ENCODE measurements at regions not wholly inside any gene's neighbourhood (a gene's known extent, or its start where the extent isn't known, plus 50 kb on each side); places are given as distances from the start of the nearest gene placed in this dataset.

DNA sequence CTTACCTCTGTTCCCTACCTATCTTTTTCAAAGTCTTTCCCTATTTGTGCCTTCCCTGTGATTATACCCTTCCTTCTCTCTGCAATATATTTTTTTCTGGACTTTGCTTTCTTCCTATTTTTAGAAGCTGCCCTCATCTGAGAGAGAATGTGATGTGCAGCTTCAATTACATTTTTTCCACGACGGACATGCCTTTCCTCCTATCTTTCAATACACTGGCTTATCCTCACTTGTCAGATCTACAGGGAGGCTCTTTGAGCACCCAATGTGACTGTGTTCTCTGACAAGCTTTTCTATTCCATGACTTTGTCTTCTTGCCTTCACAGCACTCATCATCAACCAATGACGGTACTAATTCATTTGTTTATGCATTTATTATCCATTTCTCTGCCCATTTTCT, 227.9 kb upstream of the CLINT1 start:
- H2AFZ ChIP-seq: no peak overlapping the region
- TF ChIP-seq EZH2 (IDR thresholded peaks at IDR 0.05; ENCODE audit: low read depth) (no peak), CTCF (conservative IDR thresholded peaks at IDR 0.05) (no peak)
- no peaks in the 10 kb centered on the region for H3K36me3 ChIP-seq (ENCODE audit: low read depth)
- H3K27me3 ChIP-seq (ENCODE audit: insufficient read depth, low read depth): no peaks in the 10 kb centered on the region
- H3K4me3 ChIP-seq: no peak overlapping the region
- no peaks in the 10 kb centered on the region for H3F3A ChIP-seq (ENCODE audit: insufficient read depth, low read depth)
- H3K79me2 ChIP-seq (ENCODE audit: low read depth): no peaks in the 10 kb centered on the region
- no peaks in the 10 kb centered on the region; the same call in 1 of the 2 replicates for H3K9me3 ChIP-seq (ENCODE audit: insufficient read depth, low read depth)
- H3K27ac ChIP-seq: no peak overlapping the region
- no peaks in the 10 kb centered on the region for H3K9me2 ChIP-seq (ENCODE audit: insufficient read depth)
- ChIA-PET CTCF (no interaction called here), POLR2A (ENCODE audit: unreplicated experiment) (no interaction called here)
- no peak for DNase-seq
- H3K4me1 ChIP-seq (replicated peaks; ENCODE audit: insufficient read depth): no peaks in the 10 kb centered on the region
- H3K4me2 ChIP-seq: no peak overlapping the region
- intact Hi-C loops (cut with micrococcal nuclease; ENCODE audit: unreplicated experiment): no loop called here
- BruUV-seq (replicated peaks): no TSS peak
- H4K20me1 ChIP-seq (ENCODE audit: insufficient read depth): no peaks in the 10 kb centered on the region

DNA sequence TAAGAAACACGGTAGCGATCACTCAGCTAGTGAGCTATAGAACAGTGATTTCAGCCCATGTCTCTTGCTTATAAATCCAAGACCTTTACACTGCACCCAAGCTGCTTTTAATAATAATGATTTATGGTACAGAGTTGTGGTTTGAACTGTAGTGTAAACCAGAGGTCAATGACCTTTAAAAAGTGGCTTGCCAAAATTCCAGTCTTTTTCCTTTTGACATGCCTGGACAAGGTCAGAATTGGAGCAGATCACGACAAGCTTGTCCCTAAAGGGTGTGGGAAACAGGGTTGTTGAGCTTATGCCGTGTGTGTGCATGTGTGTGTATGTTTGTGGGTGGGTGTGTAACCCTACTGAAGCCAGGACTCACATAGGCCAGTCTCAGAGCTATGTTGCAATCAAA, 225.3 kb upstream of the CLINT1 start:
- DNase-seq: no peak
- no peaks in the 10 kb centered on the region for H3K27me3 ChIP-seq (ENCODE audit: insufficient read depth, low read depth)
- H3K4me3 ChIP-seq: no peak overlapping the region
- H3K36me3 ChIP-seq (ENCODE audit: low read depth): no peaks in the 10 kb centered on the region
- CTCF ChIA-PET: no interaction called here
- POLR2A ChIA-PET (ENCODE audit: unreplicated experiment): no interaction called here
- intact Hi-C loops (cut with micrococcal nuclease; ENCODE audit: unreplicated experiment): no loop called here
- H3K4me1 ChIP-seq (replicated peaks; ENCODE audit: insufficient read depth): no peaks in the 10 kb centered on the region
- H3K4me2 ChIP-seq: no peak overlapping the region
- H2AFZ ChIP-seq: no peak overlapping the region
- no peaks in the 10 kb centered on the region for H3K79me2 ChIP-seq (ENCODE audit: low read depth)
- BruUV-seq (replicated peaks): no TSS peak
- TF ChIP-seq EZH2 (IDR thresholded peaks at IDR 0.05; ENCODE audit: low read depth) (no peak), CTCF (conservative IDR thresholded peaks at IDR 0.05) (no peak)
- no peaks in the 10 kb centered on the region; the same call in 1 of the 2 replicates for H3K9me3 ChIP-seq (ENCODE audit: insufficient read depth, low read depth)
- H3F3A ChIP-seq (ENCODE audit: insufficient read depth, low read depth): no peaks in the 10 kb centered on the region
- H3K27ac ChIP-seq: no peak overlapping the region
- H3K9me2 ChIP-seq (ENCODE audit: insufficient read depth): no peaks in the 10 kb centered on the region; the same call in 1 of the 2 replicates
- H4K20me1 ChIP-seq (ENCODE audit: insufficient read depth): no peaks in the 10 kb centered on the region

GRCh38 chr5:158082696-158083287, 223.8 kb upstream of the CLINT1 start:
- CTCF ChIA-PET: no interaction called here
- no peaks in the 10 kb centered on the region for H3K4me1 ChIP-seq (replicated peaks; ENCODE audit: insufficient read depth)
- intact Hi-C loops (cut with micrococcal nuclease; ENCODE audit: unreplicated experiment): no loop called here

More at GRCh38 chr5:158082696-158083287, 223.8 kb upstream of the CLINT1 start:
- no peak overlapping the region for H3K27ac ChIP-seq
- no peaks in the 10 kb centered on the region for H4K20me1 ChIP-seq (ENCODE audit: insufficient read depth)
- BruUV-seq (replicated peaks): no TSS peak
- H3K79me2 ChIP-seq (ENCODE audit: low read depth): no peaks in the 10 kb centered on the region
- H3K4me3 ChIP-seq: no peak overlapping the region
- no peak overlapping the region for H3K4me2 ChIP-seq
- H3K36me3 ChIP-seq (ENCODE audit: low read depth): no peaks in the 10 kb centered on the region
- TF ChIP-seq CTCF (conservative IDR thresholded peaks at IDR 0.05): no peak
- TF ChIP-seq EZH2 (IDR thresholded peaks at IDR 0.05; ENCODE audit: low read depth): no peak
- POLR2A ChIA-PET (ENCODE audit: unreplicated experiment): no interaction called here
- DNase-seq: no peak
- H3K27me3 ChIP-seq (ENCODE audit: insufficient read depth, low read depth): peaks cover 3% of the 10 kb centered on the region; the same call in 1 of the 2 replicates
- H3K9me2 ChIP-seq (ENCODE audit: insufficient read depth): no peaks in the 10 kb centered on the region; the same call in 1 of the 2 replicates
- no peaks in the 10 kb centered on the region for H3K9me3 ChIP-seq (ENCODE audit: insufficient read depth, low read depth)
- no peaks in the 10 kb centered on the region for H3F3A ChIP-seq (ENCODE audit: insufficient read depth, low read depth)
- no peak overlapping the region for H2AFZ ChIP-seq
